HG03095 (cell line): ENCODE measurements at regions not wholly inside any gene's neighbourhood (a gene's known extent, or its start where the extent isn't known, plus 50 kb on each side); places are given as distances from the start of the nearest gene placed in this dataset.
"Not testable (repeated sequence)": the region's sequence is repeated elsewhere in the genome, so short reads cannot be mapped to it uniquely, and the experiment has no call there.

ENCODE experiments used
- ATAC-seq: cut with Tn5 transposase; IDR thresholded peaks from one replicate; pipeline ENCODE4 v1.9.1; 2021; ENCODE audit warnings: moderate library complexity; ENCODE audit not compliant: unreplicated experiment

DNA sequence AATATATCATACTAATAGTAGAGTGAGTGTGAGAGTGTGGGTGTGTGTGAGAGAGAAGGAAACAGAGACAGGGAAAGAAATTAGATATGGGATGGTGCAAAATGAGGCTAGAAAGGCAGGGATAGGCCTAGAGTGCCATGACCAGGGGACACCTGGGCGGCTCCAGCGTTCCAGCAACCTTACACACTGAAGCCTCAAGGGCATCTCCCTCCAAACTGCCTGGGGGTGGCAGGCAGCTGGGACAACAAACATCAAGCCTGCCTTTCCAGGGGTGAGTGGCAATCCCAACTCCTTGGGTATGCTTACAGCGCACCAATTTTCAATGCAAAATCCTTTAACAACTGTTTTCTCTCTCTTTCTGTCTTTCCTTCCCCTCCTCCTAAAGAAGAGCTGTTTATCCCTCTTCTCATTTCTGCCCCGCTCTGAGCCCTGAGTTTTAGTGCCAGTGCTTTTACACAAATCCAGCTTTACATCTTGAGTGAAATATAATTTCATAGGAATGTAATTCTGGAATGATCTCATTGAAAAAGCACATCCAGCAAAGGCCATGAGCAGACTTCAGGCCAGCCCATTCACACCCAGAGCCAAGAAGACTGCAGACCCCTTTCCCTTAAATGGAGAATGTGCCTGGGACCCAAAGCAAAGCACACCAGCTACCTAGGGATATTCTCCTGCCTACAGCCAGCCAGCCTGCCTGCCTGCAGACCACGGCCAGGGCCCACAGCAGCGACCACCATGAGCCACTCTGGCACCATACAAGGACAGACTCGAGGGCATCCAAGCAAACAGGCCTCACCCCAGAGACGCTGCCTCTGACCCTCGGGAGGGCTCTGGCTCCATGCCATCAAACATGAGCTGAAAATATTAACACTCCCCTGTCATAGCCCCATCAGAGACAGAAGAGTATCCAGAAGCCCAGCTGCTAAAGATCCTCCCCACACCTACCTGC, 90.3 kb downstream of the RPL27A start:
- no peak for ATAC-seq

DNA sequence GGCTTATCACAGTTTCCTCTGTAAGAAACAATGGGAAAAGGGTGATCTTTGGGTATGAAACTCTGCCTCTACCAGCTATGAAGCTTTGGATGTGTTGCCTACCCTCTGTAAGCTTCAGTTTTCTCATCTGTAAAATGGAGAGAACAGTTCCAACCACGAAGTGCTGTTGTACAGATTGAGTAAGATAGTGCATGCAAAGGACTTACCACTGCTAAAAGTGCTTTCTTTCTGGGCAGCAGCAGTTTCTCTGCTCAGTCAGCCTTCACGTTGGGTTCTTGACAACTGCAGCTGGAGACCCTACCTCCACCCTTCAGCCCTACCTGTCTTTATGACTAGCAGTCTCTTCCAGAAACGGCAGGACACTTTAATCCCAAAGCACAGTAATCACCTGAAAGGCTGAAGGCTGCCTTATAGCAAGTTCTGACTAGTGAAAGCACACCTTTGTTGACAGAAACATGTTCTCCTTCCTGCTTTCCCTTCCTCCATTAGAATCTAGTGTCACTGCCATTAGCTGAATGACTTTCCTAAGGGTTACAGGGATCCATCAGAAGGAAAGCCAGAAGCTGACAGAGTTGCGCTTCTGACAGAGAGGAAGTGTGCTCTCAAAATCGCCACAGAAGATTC, 91.4 kb downstream of the RPL27A start:
- no peak for ATAC-seq

DNA sequence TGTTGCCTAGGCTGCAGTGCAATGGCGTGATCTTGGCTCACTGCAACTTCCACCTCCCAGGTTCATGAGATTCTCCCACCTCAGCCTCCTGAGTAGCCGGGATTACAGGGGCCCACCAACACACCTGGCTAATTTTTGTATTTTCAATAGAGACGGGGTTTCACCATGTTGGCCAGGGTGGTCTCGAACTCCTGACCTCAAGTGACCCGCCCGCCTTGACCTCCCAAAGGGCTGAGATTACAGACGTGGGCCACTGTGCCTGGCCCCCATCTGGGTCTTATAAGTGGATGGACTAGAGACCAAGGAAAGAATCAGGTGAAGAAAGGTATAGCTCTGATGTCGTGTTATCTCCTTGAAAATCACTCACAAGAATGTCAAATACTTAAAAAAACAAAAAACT, 92.3 kb downstream of the RPL27A start:
- not testable (repeated sequence) for ATAC-seq

DNA sequence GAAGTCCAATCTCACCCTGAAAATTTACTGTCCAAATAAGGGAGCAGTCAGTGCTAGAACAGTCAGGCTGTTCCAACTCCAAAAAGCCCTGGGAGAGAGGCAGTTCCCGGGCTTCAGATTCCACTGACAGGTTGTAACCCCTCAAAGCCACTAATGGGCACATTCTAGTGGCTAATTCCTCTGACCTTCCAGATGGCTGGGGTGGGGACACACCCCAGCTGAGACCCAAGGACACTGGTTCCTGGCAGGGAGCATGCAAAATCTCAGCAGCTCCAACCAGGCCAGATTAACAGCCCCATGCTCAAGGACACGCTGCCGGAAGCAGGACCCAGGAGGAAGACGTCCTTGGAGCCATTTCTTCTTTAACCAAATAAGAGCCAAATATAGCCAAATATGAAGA, 92.7 kb downstream of the RPL27A start:
- ATAC-seq: no peak

DNA sequence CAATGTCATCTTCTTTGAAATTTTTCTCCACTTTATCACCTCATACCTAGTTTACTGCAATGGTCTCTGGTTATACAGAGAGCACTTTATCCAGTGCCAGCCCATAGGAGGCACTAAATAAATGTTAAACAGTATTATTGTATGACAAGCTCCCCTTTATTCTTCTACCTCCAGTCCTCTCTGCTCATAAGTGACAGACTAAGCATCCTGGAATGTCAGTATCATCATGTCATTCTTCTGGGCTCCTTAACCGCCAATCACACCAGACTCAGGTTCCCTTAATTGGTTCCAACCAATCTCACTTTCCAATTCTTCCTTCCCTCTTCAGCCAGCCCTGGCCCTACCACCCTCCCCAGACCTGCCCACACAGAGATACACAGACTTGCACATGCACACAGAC, 93.1 kb downstream of the RPL27A start:
- ATAC-seq: no peak

DNA sequence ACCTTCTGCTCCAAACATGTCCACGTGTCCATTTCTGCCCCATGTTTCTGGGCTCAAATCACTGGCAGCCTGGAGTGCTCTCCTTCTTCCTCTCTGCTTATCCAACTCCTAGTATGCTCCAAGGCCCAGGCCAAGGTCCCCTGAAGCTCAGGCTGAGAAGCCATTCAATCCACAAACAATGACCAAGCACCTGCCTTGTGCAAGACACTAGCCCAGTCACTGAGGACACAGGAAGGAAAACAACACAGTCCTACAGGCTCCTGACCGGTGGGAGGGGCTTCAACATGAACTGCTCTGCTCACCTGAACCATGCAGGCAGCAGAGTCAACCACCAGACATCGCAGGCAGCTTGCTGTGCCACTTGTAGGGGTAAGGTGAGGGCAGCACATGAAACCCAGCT, 93.6 kb downstream of the RPL27A start:
- no peak for ATAC-seq

DNA sequence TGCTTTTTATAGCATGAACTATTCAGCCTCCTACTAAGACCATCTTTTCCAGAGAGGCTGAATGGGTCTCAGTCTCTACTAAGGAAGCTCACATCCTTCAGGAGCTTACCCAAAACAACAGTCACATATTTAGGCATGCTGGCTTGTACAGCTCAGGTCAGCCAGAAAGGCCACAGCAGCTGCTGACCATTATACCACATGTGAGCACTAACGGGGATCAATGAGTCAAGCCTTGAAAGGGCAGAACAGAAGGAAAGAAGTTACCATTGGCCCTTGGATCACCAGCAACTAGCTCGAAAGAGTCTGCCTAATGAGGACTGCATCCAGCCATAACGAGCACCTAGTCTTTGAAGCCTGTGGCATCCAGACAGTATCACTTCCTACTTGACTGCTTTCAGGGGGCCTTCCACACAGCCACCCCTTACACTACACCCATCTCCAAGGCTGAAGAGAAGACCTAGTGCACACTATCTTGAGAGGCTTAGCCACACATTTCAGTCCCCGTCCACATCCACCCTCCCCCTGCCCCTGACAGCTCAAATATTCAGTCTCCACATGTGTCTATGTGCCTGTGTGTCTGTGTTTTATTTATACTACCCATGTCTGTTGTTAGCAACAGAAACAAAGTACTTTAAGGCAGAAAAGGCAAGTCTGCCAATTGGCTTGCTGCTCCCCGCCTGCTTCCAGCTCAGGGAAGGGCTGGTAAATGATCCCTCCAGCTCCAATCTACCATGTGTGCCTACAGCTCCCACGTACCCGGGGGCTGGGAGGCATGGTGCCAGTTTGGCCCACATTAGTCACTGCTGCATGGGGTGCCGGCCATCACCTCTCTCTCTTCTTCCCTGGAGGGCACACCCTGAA, 95.5 kb downstream of the RPL27A start:
- ATAC-seq: peak; percentile 58

DNA sequence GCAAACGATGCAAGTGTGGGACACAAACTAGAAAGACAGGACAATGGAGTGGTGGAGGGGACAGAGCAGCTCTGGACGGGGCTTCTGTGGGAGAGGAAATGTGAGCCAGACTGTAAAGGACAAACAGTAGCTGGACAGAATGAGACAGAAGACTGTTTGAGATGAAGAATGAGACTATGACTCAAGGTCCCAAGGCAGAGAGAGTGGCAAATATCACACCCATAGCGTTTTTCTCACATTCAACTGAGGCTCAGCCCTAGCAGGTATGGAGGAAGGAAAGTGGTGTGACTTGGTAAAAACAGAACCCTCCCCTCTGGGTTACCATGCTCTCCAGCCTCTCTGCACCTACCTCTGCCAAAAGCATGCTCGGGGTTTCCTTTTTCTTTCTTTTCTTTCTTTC, 96.5 kb downstream of the RPL27A start:
- ATAC-seq: no peak

DNA sequence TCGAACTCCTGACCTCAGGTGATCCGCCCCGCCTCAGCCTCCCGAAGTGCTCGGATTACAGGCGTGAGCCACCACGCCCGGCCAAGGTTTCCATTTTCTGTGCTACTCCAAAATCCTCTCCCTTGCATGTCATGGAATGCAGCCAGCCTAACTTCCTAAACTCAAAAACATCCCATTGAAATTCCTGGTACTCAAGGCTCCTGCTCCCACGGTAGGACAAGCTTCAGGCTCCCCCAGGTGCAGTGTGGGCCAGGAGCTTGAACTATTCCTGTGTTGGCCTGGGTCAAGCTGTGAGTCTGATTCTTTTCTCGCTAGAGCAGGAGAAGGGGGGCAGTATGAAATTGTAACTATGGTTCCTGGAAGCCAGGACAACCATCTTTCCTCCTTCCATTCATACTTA, 97.1 kb downstream of the RPL27A start:
- ATAC-seq: no peak

DNA sequence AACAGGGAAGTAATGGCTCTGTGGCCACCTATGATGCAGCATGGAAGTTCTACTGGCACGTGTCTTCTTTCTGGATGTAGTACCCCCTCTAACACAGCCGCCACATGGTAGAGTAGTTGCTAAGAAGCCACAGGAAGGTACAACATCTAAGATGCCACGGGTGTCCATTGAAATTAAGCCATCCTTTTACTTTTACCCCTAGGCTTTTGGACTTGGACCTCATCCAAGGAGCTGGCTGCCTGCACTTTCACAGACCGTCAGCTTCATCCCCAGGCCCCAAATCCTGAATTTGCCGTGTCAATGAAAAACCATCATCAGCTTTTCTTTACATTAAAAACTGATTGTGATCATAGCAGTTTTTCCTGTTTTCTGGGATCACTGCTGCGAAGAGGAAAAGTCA, 102.4 kb downstream of the RPL27A start:
- no peak for ATAC-seq

DNA sequence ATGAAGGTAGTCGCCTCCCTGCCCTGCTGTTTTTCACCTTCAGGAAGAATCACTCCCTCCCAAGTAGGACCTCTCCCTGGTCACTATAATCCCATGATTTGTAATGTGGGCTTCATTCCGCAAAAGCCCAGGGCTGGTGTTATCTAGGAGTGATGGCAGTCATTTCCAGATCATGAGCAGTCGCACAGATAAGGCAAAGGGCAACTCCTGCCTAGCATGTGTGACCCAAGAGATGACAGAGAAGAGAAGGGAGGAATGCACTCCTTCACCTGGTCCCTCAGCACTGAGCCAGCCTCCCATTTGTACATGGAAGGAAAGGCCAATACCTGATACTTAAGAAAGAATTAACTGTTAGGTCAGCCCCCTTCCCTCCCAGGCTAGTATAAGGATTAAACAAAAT, 102.9 kb downstream of the RPL27A start:
- ATAC-seq: no peak

DNA sequence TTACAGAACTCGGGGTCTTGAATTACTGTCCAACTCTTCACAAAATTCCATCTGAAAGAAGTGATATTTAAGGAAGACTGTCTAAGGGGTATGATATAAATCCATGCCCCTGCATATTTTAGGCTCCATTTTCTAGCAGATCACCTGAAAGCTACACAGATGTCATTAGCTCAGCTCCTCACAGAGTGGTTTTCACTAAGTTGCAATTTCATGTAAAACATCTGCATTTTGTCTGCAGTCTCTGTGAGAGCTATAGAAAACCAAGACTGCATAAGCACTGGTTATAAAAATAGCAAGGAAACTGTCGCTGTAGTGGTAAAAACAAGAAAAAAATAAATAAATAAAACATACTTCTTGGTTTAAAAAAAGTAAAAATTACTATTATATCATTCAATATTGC, 103.4 kb downstream of the RPL27A start:
- ATAC-seq: no peak

DNA sequence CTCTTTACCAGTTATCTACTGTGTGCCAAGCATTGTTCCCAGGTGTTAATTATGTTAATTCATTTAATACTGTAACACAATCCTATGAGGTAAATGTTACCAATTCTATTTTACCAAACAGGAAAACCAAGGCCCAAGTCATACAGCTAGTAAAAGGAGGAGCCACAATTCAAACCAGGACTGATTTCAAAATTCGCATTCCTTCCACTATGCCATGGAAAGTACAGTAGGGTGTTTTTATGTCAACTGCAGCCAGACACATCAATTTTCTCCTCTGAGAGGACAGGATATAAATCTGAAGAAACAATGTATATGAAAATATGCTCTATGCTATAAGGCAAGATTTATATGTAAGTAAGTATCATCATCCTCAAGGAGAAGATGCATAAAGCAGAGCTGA, 104.3 kb downstream of the RPL27A start:
- no peak for ATAC-seq

DNA sequence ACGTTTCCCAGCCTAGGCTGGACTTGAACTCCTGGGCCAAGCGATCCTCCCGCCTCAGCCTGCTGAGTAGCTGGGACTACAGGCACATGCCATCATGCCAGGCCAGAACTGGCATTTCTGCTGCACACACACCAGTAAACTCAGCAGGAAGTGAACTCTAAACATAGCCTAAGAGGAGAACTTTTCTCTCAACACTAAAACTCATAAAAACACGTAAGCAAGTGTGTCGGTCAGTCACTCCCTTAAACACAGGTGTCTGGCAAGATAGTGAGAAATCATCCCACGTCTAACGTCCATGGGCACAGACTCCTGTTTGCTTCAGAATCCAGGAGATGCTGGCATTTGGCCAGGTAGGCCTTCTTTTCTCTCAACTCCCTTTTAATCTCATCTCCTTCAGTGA, 104.8 kb downstream of the RPL27A start:
- no peak for ATAC-seq

DNA sequence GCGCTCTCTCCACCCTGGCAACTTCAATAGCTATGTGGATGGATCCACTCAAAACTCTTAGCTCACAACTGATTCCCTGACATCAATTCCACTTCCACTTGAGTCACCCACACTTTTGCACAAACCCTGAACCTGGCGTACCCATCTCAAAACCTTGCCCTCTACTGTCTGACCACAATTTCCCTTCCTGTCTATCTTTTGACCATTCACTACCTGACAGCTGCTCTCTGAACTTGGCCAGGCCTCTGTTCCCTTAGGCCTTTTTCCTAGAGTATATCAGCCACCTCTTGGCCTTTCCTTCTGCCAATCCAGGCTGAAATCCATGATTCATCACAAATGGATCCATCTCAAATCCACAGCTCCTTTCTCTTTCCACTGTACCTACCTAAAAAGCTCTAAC, 106.0 kb downstream of the RPL27A start:
- no peak for ATAC-seq

DNA sequence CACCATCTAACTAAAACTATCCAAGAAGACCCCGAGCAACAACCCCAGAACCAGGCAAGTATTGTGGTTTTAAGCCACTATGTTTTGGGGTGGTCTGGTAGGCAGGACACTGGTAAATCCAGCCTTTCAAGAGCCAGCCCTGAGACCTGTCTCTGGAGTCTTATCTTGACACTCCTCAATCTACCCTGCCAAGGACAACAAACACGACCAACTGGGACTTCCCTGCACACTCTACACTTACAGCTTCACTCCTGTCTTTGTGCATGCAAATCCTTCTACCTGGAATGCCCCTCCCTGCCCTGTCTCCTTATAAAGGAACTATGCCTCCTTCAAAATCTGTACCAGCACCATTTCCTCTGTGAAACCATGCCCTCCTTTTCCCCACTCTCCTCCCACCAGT, 107.3 kb downstream of the RPL27A start:
- no peak for ATAC-seq

DNA sequence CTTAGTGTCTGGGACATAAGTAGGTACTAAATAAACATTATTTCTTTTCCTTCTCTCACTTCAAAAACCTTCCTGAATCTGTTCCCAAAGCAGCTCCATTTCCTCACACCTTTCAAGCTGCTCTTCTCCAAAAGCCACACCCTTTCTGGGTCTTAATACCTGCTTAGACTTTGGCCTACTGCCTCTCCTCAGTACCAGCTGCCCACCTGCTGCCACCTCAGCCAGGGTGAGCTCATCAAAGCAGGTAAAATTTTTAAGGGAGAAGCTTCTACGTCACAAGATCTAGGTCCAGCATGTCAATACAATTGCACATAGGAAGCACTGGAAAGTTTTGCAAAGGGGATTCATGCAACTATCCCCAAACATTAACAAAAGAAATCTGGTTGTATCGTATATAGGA, 108.4 kb downstream of the RPL27A start:
- ATAC-seq: no peak

DNA sequence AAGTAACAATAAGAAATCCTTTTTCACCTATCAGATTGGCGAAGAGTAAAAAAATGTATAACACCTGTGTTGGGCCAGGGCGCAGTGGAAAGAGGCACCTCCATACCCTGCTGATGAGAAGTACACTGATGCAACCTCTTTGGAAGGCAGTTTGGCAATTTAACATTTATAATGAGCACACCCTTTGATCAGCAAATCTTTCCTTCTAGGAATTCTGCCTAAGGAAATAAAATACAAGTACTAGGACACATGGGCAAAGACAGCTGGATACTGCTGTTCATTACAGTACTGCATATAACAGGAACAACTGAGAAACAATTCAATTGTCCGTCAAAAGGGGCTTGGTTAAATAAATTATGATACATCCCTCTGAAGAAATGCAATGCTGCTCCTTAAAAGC, 110.1 kb downstream of the RPL27A start:
- ATAC-seq: no peak

DNA sequence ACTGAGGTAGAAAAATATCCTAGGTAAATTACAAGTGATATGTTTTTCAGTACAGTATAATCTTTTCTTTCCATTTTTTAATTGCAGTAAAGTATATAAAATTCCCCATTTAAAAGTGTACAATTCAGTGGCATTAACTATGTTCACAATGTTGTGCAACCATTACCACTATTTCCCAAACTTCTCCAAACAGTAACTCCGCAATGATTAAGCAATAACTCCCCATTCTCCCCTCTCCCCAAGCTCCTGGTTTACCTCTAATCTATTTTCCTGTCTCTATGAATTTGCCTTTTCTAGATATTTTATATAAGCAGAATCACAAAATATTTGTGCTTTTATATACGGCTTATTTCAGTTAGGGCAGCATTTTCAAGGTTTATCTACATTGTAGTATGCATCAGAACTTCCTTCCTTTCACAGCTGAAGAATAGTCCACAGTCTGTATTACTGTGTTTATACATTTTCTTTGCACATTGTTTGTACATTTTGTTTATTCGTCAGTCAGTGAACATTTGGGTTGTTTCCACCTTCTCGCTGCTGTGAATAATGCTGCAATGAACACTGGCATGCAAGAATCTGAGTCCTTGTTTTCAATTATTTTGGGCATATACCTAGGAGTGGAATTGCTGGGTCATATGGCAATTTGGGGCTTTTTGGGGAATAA, 110.7 kb downstream of the RPL27A start:
- ATAC-seq: no peak

DNA sequence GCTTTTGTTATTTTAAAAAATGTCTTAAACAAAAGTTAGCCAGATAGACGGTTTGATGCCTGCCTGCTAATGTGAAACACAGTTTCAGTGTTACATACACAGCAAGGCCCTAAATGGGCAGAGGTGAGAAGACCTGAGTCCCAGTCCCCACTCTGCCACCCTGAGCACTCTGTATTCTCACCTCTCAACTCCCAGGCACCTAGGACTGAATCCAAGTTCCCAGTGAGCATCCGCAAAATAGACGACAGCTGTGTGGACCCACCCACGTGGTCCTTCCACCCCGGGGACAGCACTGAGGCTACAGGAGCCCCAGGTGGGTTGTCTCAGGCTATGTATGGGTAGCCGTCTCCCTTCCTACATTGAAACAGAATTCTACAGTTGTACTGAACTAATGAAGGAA, 111.5 kb downstream of the RPL27A start:
- no peak for ATAC-seq

DNA sequence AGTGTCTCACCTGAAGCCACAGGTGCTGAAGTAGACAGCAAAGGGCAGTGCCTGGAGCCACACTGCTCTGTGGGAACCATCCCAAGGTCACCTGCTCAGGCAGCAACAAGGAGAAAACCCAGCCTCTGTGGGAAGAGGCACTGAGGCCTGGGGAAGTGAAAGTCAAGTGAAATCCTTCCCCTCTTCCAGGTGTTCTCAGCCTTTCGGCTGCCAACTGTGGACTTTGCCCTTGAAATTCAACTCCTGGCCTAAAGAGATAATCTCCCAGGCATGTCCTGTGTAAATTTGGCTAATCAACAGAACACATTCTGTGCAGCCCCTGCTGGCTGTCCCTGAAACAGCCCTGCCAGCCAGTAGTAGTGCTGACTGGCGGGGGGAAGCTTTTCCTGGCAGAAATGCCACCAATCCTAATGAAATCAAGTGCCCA, 112.1 kb downstream of the RPL27A start:
- no peak for ATAC-seq
